Fibroblast of mammary gland (primary cell): ENCODE measurements at regions not wholly inside any gene's neighbourhood (a gene's known extent, or its start where the extent isn't known, plus 50 kb on each side); places are given as distances from the start of the nearest gene placed in this dataset.
"Not testable (repeated sequence)": the region's sequence is repeated elsewhere in the genome, so short reads cannot be mapped to it uniquely, and the experiment has no call there.

Source experiments
- DNase-seq: peaks from one replicate; pipeline ENCODE4 v3.0.0-alpha.2; 2010; ENCODE audit warnings: low read depth
- H3K4me3 ChIP-seq: 2 replicates; pipeline ENCODE4 v1.5.1; 2011; ENCODE audit warnings: low read depth, mild to moderate bottlenecking, low read length, moderate library complexity; ENCODE audit not compliant: control insufficient read depth
- TF ChIP-seq, protein P1 (sequence below): conservative IDR thresholded peaks from 2 replicates; pipeline ENCODE4 v1.5.1; 2011; ENCODE audit warnings: low read depth, low read length, inconsistent platforms; ENCODE audit not compliant: control insufficient read depth, insufficient read depth

DNA sequence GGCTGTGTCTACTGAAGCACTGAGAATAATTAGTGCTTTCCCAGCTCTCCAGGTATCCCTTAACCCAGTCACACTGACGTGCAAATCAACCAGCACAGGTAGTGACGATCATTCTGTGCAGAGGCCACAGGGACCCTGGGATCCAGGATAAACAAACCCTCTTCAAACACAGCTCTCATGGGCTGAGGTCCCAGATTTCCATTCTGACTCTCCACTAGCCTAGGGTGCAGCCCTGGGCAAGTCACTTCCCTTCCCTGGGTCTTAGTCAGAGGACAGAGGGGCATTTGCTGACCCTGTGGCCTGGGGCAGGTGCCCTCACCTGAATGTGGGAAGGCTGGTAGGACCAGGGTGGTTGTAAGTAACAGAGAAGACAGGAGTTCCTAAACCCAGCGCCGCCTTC, 724.7 kb downstream of the MATN1 start:
- DNase-seq: no peak
- H3K4me3 ChIP-seq: no peak overlapping the region
- TF ChIP-seq, protein P1, sequence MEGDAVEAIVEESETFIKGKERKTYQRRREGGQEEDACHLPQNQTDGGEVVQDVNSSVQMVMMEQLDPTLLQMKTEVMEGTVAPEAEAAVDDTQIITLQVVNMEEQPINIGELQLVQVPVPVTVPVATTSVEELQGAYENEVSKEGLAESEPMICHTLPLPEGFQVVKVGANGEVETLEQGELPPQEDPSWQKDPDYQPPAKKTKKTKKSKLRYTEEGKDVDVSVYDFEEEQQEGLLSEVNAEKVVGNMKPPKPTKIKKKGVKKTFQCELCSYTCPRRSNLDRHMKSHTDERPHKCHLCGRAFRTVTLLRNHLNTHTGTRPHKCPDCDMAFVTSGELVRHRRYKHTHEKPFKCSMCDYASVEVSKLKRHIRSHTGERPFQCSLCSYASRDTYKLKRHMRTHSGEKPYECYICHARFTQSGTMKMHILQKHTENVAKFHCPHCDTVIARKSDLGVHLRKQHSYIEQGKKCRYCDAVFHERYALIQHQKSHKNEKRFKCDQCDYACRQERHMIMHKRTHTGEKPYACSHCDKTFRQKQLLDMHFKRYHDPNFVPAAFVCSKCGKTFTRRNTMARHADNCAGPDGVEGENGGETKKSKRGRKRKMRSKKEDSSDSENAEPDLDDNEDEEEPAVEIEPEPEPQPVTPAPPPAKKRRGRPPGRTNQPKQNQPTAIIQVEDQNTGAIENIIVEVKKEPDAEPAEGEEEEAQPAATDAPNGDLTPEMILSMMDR: no peak

DNA sequence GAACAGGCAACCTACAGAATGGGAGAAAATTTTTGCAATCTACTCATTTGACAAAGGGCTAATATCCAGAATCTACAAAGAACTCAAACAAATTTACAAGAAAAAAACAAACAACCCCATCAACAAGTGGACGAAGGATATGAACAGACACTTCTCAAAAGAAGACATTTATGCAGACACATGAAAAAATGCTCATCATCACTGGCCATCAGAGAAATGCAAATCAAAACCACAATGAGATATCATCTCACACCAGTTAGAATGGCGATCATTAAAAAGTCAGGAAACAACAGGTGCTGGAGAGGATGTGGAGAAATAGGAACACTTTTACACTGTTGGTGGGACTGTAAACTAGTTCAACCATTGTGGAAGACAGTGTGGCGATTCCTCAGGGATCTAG, 725.6 kb downstream of the MATN1 start:
- not testable (repeated sequence) for DNase-seq, H3K4me3 ChIP-seq

DNA sequence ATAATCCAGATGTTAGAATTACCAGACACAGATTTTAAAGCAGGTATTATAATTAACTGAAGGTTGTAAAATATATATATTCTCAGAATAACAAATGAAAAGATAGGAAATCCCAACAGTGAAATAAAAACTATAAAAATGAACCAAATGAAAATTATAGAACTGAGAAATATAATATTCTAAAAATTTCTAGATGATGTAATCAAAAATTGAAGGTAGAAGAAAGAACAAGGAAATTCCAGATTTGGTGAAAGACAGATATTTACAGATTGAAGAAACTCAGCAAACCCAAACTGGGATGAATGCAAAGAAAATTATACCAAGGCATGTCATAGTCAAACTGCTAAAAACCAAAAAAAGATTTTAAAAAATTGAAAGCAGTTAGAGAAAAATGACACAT, 729.4 kb downstream of the MATN1 start:
- H3K4me3 ChIP-seq: no peak overlapping the region
- no peak for DNase-seq
- TF ChIP-seq, protein P1: no peak

DNA sequence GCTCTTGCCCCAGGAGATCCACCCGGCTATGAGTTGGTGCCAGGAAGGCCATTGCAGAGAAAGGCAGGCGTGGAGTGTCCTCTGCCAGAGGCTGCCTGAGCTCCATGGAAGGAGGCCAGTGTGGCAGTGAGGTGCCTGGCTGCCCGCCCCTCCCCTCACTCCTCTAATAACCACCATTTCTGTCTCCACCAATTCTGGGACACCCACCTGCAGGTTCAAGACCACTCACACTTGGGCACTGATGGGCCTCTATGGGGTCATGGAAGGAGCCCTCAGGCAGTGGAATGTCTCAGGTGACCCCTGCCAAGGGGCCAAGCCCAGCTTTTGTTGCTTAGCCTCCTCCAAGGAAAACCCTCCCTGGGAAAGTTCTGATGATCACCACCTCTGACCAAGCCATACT, 731.6 kb downstream of the MATN1 start:
- no peak overlapping the region for H3K4me3 ChIP-seq
- no peak for DNase-seq
- TF ChIP-seq, protein P1: no peak

DNA sequence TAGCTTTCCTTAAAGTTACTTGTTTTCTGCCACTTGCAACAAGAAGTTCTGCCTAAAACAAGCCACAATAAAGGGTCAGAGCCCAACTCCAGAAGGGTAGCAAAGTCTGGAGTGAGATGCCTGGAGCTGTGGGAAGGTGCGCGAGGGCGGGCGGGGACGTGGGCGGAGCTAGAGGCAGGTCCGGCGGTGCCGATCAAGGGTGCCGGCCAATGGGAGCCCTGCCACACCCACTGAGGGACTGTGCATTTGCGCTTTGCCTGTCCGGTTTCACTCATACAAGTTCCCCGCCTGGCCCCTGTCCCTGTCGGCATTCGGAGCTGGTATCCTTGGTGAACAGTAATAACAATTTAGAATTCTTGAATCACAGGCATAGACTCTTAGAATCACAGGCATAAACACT, 732.4 kb downstream of the MATN1 start:
- no peak overlapping the region for H3K4me3 ChIP-seq
- TF ChIP-seq, protein P1: no peak
- no peak for DNase-seq

DNA sequence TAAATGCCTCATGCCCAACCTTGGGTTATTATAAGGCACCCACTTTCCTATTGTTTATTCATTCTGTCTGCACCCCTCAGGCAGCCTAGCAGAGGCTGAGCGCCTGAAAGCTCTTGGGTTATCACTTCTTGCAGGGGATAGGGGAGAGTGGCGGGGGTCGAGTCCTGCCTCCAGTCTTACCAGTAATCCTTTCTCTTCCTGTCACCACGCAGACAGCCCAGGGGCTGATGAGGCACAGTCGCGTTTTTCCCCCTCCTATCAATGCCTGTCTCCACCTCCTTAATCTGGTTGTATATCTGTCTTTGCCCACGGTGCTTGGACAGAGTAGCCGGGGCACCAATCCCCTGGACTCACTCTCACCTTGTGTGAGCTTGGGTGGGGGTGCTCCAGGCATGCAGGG, 733.1 kb downstream of the MATN1 start:
- DNase-seq: no peak
- TF ChIP-seq, protein P1: no peak
- H3K4me3 ChIP-seq: no peak overlapping the region

DNA sequence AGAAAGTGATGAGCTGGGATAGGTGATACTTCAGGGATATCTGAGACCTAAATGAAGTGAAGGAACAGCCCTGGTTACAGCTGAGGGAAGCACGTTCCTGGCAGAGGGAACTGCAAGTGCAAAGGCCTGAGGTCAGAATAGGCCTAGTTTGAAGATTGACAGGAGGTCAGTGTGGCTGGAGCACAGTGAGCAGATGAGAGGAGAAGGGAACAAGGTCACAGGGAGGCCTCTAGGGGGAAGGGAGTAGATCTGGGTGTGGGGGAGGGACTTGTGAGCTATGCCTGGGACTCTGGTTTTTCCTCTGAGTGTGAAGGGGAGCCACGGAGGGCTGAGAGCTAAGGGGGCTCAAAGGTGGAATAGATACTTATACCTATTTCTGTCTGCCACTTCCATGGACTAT, 736.4 kb downstream of the MATN1 start:
- DNase-seq: no peak
- TF ChIP-seq, protein P1: no peak
- no peak overlapping the region for H3K4me3 ChIP-seq
